Left ventricle myocardium inferior (tissue), 1 donor: ENCODE measurements at regions not wholly inside any gene's neighbourhood (a gene's known extent, or its start where the extent isn't known, plus 50 kb on each side); places are given as distances from the start of the nearest gene placed in this dataset.

Source experiments
- DNase-seq: peaks from one replicate; pipeline ENCODE4 v3.0.0-alpha.2; 2020
- H3K27ac ChIP-seq: fragments of 200-600 bp; replicated peaks from 2 replicates; pipeline ENCODE4 v1.8.0; 2021
- H3K27me3 ChIP-seq: fragments of 200-600 bp; 2 replicates; pipeline ENCODE4 v1.8.0; 2021; ENCODE audit warnings: low read depth
- H3K36me3 ChIP-seq: fragments of 200-600 bp; 2 replicates; pipeline ENCODE4 v1.8.0; 2021
- H3K4me1 ChIP-seq: fragments of 200-600 bp; 2 replicates; pipeline ENCODE4 v1.8.0; 2021
- H3K4me3 ChIP-seq: fragments of 200-600 bp; 2 replicates; pipeline ENCODE4 v1.8.0; 2021; ENCODE audit warnings: mild to moderate bottlenecking, moderate library complexity
- H3K9me3 ChIP-seq: fragments of 200-600 bp; replicated peaks from 2 replicates; pipeline ENCODE4 v1.8.0; 2021
- intact Hi-C: fragments of 100-400 bp; cut with micrococcal nuclease; formaldehyde crosslinking; loops from one replicate; pipeline ENCODE4 v1.11.0; 2022
- TF ChIP-seq, protein P1 (sequence below): fragments of 200-600 bp; IDR thresholded peaks from 2 replicates; pipeline ENCODE4 v1.8.0; 2021; ENCODE audit warnings: antibody characterized with exemption, mild to moderate bottlenecking, borderline replicate concordance
- donor health status: DM: no; HTN: yes; CAD: no; lungs with severe emphysema.

- no peak overlapping the region for H3K27ac ChIP-seq
- H3K4me1 ChIP-seq, result no peaks in the 10 kb centered on the region
- no peak for DNase-seq
- H3K4me3 ChIP-seq, result no peak overlapping the region
- TF ChIP-seq, protein P1, sequence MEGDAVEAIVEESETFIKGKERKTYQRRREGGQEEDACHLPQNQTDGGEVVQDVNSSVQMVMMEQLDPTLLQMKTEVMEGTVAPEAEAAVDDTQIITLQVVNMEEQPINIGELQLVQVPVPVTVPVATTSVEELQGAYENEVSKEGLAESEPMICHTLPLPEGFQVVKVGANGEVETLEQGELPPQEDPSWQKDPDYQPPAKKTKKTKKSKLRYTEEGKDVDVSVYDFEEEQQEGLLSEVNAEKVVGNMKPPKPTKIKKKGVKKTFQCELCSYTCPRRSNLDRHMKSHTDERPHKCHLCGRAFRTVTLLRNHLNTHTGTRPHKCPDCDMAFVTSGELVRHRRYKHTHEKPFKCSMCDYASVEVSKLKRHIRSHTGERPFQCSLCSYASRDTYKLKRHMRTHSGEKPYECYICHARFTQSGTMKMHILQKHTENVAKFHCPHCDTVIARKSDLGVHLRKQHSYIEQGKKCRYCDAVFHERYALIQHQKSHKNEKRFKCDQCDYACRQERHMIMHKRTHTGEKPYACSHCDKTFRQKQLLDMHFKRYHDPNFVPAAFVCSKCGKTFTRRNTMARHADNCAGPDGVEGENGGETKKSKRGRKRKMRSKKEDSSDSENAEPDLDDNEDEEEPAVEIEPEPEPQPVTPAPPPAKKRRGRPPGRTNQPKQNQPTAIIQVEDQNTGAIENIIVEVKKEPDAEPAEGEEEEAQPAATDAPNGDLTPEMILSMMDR, result no peak
- no peaks in the 10 kb centered on the region for H3K36me3 ChIP-seq
- H3K9me3 ChIP-seq, result peaks cover 16% of the 10 kb centered on the region
- H3K27me3 ChIP-seq, result no peaks in the 10 kb centered on the region
- intact Hi-C loops, result no loop called here
Measured at GRCh38 chr1:238324211-238324864, 433.6 kb upstream of the ZP4 start.

- TF ChIP-seq, protein P1, result no peak
- Histone ChIP-seq H3K4me1 (no peaks in the 10 kb centered on the region), H3K27ac (no peak overlapping the region), H3K27me3 (no peaks in the 10 kb centered on the region), H3K36me3 (no peaks in the 10 kb centered on the region), H3K4me3 (no peak overlapping the region), H3K9me3 (peaks cover 16% of the 10 kb centered on the region)
- intact Hi-C loops, result no loop called here
- no peak for DNase-seq
Measured at GRCh38 chr1:238323490-238323889, 432.8 kb upstream of the ZP4 start.

- no peak for DNase-seq
- no peaks in the 10 kb centered on the region for H3K4me1 ChIP-seq
- H3K36me3 ChIP-seq, result no peaks in the 10 kb centered on the region
- H3K27ac ChIP-seq, result no peak overlapping the region
- TF ChIP-seq, protein P1, result no peak
- H3K9me3 ChIP-seq, result peaks cover 16% of the 10 kb centered on the region
- no peak overlapping the region for H3K4me3 ChIP-seq
- intact Hi-C loops, result no loop called here
- H3K27me3 ChIP-seq, result no peaks in the 10 kb centered on the region
Measured at GRCh38 chr1:238319957-238320356, 429.2 kb upstream of the ZP4 start.

DNA sequence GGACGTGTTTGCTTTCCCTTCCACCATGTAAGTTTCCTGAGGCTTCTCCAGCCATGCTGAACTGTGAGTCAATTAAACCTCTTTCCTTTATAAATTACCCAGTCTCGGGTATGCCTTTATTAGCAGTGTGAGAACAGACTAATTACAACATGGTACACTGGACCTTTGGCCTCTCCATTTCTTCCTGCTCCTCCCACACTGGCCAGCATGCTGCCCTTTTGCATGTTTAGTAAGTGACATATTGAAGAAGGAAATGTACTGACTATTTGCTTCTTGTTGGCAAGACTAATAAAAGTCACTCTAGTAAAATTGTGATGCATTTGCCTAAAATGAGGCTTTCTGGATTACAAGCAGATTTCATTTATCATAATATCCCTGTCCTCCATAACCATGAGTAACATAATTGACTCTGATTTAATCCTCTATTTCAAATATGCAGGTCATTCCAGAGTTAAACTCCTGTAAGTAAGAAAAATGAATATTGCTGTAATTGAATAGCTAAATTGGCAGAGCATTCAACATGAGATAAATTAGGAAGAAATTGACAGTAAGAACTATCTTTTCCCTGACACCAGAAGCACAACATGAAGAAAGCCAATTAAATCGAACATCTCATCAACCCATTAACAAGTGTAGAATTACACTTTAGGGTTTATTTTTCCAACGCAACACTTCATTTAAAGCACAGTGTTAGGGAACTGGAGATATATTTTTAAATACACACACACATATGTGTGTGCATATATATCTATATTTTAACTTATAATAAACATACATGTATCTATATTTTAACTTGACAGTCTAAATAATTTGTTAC is 427.8 kb upstream of the ZP4 start:
- H3K27ac ChIP-seq, result no peak overlapping the region
- H3K36me3 ChIP-seq, result no peaks in the 10 kb centered on the region
- TF ChIP-seq, protein P1, result no peak
- no peaks in the 10 kb centered on the region for H3K27me3 ChIP-seq
- DNase-seq, result no peak
- peaks cover 16% of the 10 kb centered on the region for H3K9me3 ChIP-seq
- H3K4me3 ChIP-seq, result no peak overlapping the region
- H3K4me1 ChIP-seq, result no peaks in the 10 kb centered on the region
- intact Hi-C loops, result no loop called here

DNA sequence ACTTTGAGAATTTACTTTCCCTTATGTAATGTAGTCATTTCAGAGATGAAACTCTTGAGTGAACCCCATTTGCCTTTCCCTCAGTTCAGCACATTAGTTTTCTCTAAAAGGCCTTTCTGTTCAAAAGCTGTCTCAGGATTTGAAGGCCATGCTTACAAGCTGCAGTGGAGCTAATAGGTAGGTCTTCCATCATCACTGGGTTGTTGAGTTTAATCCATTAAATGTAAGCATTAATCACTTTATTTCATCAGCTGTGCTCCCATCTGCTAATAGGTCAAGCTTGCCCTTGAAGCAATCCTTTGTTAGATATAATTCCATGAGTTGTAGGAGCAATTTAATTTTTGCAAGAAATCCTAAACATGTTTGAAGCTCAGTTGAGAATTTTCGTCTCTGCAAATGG is 422.2 kb upstream of the ZP4 start:
- H3K27me3 ChIP-seq, result no peaks in the 10 kb centered on the region
- no peak overlapping the region for H3K27ac ChIP-seq
- TF ChIP-seq, protein P1, result no peak
- H3K36me3 ChIP-seq, result no peaks in the 10 kb centered on the region
- intact Hi-C loops, result no loop called here
- no peak overlapping the region for H3K4me3 ChIP-seq
- no peak for DNase-seq
- H3K9me3 ChIP-seq, result no peaks in the 10 kb centered on the region
- H3K4me1 ChIP-seq, result no peaks in the 10 kb centered on the region
